ENCODE measurements at regions not wholly inside any gene's neighbourhood (a gene's known extent, or its start where the extent isn't known, plus 50 kb on each side); places are given as distances from the start of the nearest gene placed in this dataset.
"Not testable (repeated sequence)": the region's sequence is repeated elsewhere in the genome, so short reads cannot be mapped to it uniquely, and the experiment has no call there.

- DNase-seq (ENCODE audit: low read depth, low spot score) = no peak
- Mint-ChIP-seq H3K4me1 (no peaks in the 10 kb centered on the region), H3K4me3 (no peak overlapping the region), H3K36me3 (ENCODE audit: low read depth) (no peaks in the 10 kb centered on the region), H3K27me3 (ENCODE audit: low read depth) (no peaks in the 10 kb centered on the region), H3K27ac (ENCODE audit: unreplicated experiment) (no peak overlapping the region), H3K9me3 (peaks cover 6% of the 10 kb centered on the region)
- no peak for TF ChIP-seq CTCF (conservative IDR thresholded peaks at IDR 0.05)
Observed at GRCh38 chr4:63105839-63106238, 1303.4 kb downstream of the TECRL start.

GRCh38 chr4:63090641-63091040 is 1318.6 kb downstream of the TECRL start:
- no peaks in the 10 kb centered on the region for H3K36me3 Mint-ChIP-seq (ENCODE audit: low read depth)
- H3K4me1 Mint-ChIP-seq = no peaks in the 10 kb centered on the region
- TF ChIP-seq CTCF (conservative IDR thresholded peaks at IDR 0.05) = no peak
- H3K27ac Mint-ChIP-seq (ENCODE audit: unreplicated experiment) = no peak overlapping the region
- DNase-seq (ENCODE audit: low read depth, low spot score) = no peak
- H3K27me3 Mint-ChIP-seq (ENCODE audit: low read depth) = no peaks in the 10 kb centered on the region
- H3K9me3 Mint-ChIP-seq = peaks cover 2% of the 10 kb centered on the region
- no peak overlapping the region for H3K4me3 Mint-ChIP-seq

GRCh38 chr4:63085091-63085490 is 1324.2 kb downstream of the TECRL start:
- H3K36me3 Mint-ChIP-seq (ENCODE audit: low read depth) = no peaks in the 10 kb centered on the region
- H3K9me3 Mint-ChIP-seq = peaks cover 3% of the 10 kb centered on the region
- H3K27ac Mint-ChIP-seq (ENCODE audit: unreplicated experiment) = no peak overlapping the region
- H3K4me1 Mint-ChIP-seq = no peaks in the 10 kb centered on the region
- no peaks in the 10 kb centered on the region for H3K27me3 Mint-ChIP-seq (ENCODE audit: low read depth)
- no peak overlapping the region for H3K4me3 Mint-ChIP-seq
- no peak for TF ChIP-seq CTCF (conservative IDR thresholded peaks at IDR 0.05)
- DNase-seq (ENCODE audit: low read depth, low spot score) = no peak

- no peaks in the 10 kb centered on the region for H3K36me3 Mint-ChIP-seq (ENCODE audit: low read depth)
- H3K4me1 Mint-ChIP-seq = no peaks in the 10 kb centered on the region
- TF ChIP-seq CTCF (conservative IDR thresholded peaks at IDR 0.05) = no peak
- peaks cover 5% of the 10 kb centered on the region for H3K9me3 Mint-ChIP-seq
- no peak overlapping the region for H3K27ac Mint-ChIP-seq (ENCODE audit: unreplicated experiment)
- no peaks in the 10 kb centered on the region for H3K27me3 Mint-ChIP-seq (ENCODE audit: low read depth)
- no peak for DNase-seq (ENCODE audit: low read depth, low spot score)
- H3K4me3 Mint-ChIP-seq = no peak overlapping the region
Observed at GRCh38 chr4:63080934-63081333, 1328.3 kb downstream of the TECRL start.

GRCh38 chr4:63063760-63064159 is 1345.5 kb downstream of the TECRL start:
- H3K27ac Mint-ChIP-seq (ENCODE audit: unreplicated experiment) = no peak overlapping the region
- peaks cover 6% of the 10 kb centered on the region for H3K9me3 Mint-ChIP-seq
- H3K27me3 Mint-ChIP-seq (ENCODE audit: low read depth) = no peaks in the 10 kb centered on the region
- H3K4me1 Mint-ChIP-seq = no peaks in the 10 kb centered on the region
- H3K4me3 Mint-ChIP-seq = no peak overlapping the region
- no peak for TF ChIP-seq CTCF (conservative IDR thresholded peaks at IDR 0.05)
- no peaks in the 10 kb centered on the region for H3K36me3 Mint-ChIP-seq (ENCODE audit: low read depth)
- DNase-seq (ENCODE audit: low read depth, low spot score) = no peak

- not testable (repeated sequence) for H3K27me3 Mint-ChIP-seq (ENCODE audit: low read depth); H3K9me3 Mint-ChIP-seq; H3K36me3 Mint-ChIP-seq (ENCODE audit: low read depth); H3K4me3 Mint-ChIP-seq; H3K27ac Mint-ChIP-seq (ENCODE audit: unreplicated experiment); DNase-seq (ENCODE audit: low read depth, low spot score); H3K4me1 Mint-ChIP-seq
Observed at GRCh38 chr4:63062891-63063290, 1346.4 kb downstream of the TECRL start.

Data from neural crest cell (in vitro differentiated cells).